Fibroblast of villous mesenchyme (primary cell): ENCODE measurements at regions not wholly inside any gene's neighbourhood (a gene's known extent, or its start where the extent isn't known, plus 50 kb on each side); places are given as distances from the start of the nearest gene placed in this dataset.

Source experiments
- DNase-seq: peaks from one replicate; pipeline ENCODE4 v3.0.0-alpha.2; 2010; ENCODE audit warnings: low read depth
- H3K4me3 ChIP-seq: 2 replicates; pipeline ENCODE4 v1.5.1; 2011; ENCODE audit warnings: low read depth, mild to moderate bottlenecking, low read length
- TF ChIP-seq, protein P1 (sequence below): IDR thresholded peaks from 2 replicates; pipeline ENCODE4 v1.5.1; 2012; ENCODE audit warnings: low read depth, mild to moderate bottlenecking, low read length; ENCODE audit not compliant: insufficient read depth

- H3K4me3 ChIP-seq = no peak overlapping the region
- DNase-seq = peak; percentile 93
- TF ChIP-seq, protein P1, sequence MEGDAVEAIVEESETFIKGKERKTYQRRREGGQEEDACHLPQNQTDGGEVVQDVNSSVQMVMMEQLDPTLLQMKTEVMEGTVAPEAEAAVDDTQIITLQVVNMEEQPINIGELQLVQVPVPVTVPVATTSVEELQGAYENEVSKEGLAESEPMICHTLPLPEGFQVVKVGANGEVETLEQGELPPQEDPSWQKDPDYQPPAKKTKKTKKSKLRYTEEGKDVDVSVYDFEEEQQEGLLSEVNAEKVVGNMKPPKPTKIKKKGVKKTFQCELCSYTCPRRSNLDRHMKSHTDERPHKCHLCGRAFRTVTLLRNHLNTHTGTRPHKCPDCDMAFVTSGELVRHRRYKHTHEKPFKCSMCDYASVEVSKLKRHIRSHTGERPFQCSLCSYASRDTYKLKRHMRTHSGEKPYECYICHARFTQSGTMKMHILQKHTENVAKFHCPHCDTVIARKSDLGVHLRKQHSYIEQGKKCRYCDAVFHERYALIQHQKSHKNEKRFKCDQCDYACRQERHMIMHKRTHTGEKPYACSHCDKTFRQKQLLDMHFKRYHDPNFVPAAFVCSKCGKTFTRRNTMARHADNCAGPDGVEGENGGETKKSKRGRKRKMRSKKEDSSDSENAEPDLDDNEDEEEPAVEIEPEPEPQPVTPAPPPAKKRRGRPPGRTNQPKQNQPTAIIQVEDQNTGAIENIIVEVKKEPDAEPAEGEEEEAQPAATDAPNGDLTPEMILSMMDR = no peak
Measured at GRCh38 chr5:167945542-167946384, 345.7 kb upstream of the WWC1 start.

DNA sequence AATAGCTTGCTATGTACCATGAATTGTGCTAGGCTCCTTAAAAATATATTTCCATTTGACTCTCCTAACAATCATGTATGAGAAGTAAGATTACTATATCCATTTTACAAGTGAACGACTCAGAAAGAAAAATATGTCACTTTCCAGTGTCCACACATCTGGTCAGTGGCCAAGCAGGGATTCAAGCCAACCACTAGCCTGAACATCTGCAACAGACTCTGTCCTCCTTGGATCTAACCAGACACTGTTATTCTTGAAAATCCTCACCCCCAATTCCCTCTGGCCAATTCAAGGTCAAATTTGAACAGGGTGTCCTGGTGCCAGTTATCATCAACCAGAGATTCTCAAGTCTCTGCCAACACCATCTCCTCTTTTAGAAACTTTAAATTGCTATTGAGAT lies 344.1 kb upstream of the WWC1 start:
- DNase-seq = no peak
- TF ChIP-seq, protein P1 = no peak
- no peak overlapping the region for H3K4me3 ChIP-seq

- DNase-seq = no peak
- H3K4me3 ChIP-seq = no peak overlapping the region
- TF ChIP-seq, protein P1 = no peak
Measured at GRCh38 chr5:167948251-167948650, 343.2 kb upstream of the WWC1 start.

GRCh38 chr5:167949435-167949834 lies 342.0 kb upstream of the WWC1 start:
- TF ChIP-seq, protein P1 = no peak
- H3K4me3 ChIP-seq = no peak overlapping the region
- DNase-seq = no peak

DNA sequence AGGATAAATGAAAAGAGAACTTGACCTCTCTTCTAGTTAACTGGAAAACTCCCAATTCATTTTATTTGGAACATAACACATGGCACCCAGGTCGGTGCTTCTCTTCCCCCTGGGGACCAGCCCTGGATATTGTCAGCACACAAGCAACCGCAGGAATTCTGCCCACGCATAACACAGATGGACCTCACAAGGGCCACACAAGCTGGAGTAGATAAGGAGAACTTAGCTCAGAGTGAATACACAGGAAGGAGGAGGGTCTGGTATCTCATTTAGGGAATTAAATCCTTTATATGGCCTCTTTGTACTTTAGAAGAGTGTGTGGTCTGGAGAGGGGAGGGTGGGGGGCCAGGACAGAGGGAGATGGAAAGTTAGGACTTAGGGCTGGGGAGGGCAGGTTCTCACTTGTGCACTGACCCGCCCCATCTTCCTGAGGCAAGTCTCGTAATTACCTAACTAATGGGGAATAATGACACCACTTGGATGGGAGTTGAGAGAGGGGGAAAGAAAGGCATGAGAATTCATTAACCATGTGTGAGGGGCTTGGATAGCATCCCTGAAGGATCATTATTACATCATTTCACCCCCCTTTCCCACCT lies 341.2 kb upstream of the WWC1 start:
- H3K4me3 ChIP-seq = no peak overlapping the region
- peak; percentile 92 for DNase-seq
- TF ChIP-seq, protein P1 = no peak

GRCh38 chr5:167951116-167951515 lies 340.3 kb upstream of the WWC1 start:
- TF ChIP-seq, protein P1 = no peak
- DNase-seq = no peak
- H3K4me3 ChIP-seq = no peak overlapping the region
